Sigmoid colon (tissue), 4 donors: ENCODE measurements at regions not wholly inside any gene's neighbourhood (a gene's known extent, or its start where the extent isn't known, plus 50 kb on each side); places are given as distances from the start of the nearest gene placed in this dataset.

ENCODE experiments used
- CTCF ChIP-seq, 4 experiments: fragments of 450-650 bp in 3 of 4; fragments of 200-600 bp in 1 of 4; IDR thresholded peaks; one replicate each; pipeline ENCODE4 v1.5.1; 2016 to 2019; ENCODE audit warnings: antibody characterized with exemption in 4 of 4, mild to moderate bottlenecking in 3 of 4, moderate library complexity in 2 of 4
- POLR2A ChIP-seq, 2 donors: fragments of 450-650 bp; IDR thresholded peaks; one replicate each; pipeline ENCODE4 v1.6.1; 2016; ENCODE audit warnings: antibody characterized with exemption in 2 of 2, mild to moderate bottlenecking in 2 of 2, moderate library complexity in 2 of 2
- POLR2AphosphoS5 ChIP-seq, 4 donors: sonication (generic); formaldehyde crosslinking; IDR thresholded peaks; one replicate each; pipeline ENCODE4 v1.6.1; 2017; ENCODE audit warnings: antibody characterized with exemption in 4 of 4

GRCh38 chr2:216951171-216951570 lies 91.3 kb upstream of the TNP1 start:
- TF ChIP-seq CTCF (IDR thresholded peaks at IDR 0.05) (no peak), POLR2A (IDR thresholded peaks at IDR 0.05) (no peak), POLR2AphosphoS5 (IDR thresholded peaks at IDR 0.05) (no peak)
